Activated naive CD4-positive, alpha-beta T cell treated with anti-CD3 and anti-CD28 coated beads, Interleukin-2, amount 10 ng/mL, durations not matched to agents 7 days and 5 days (primary cell): ENCODE measurements at regions not wholly inside any gene's neighbourhood (a gene's known extent, or its start where the extent isn't known, plus 50 kb on each side); places are given as distances from the start of the nearest gene placed in this dataset.

Experiments
- CTCF ChIA-PET: fragments of 350-600 bp; sonication (Branson Sonifier 250); formaldehyde crosslinking; loops from one replicate; lab custom pipeline; 2021; ENCODE audit warnings: antibody characterized with exemption; lab: Charles Lee
- DNase-seq: peaks from one replicate; pipeline ENCODE4 v3.0.0-alpha.2; 2020
- H3K27ac Mint-ChIP-seq: one replicate; pipeline ENCODE4 v1.8.0; 2021; ENCODE audit warnings: mild to moderate bottlenecking, moderate library complexity, mixed read lengths
- H3K27me3 Mint-ChIP-seq: one replicate; pipeline ENCODE4 v1.8.0; 2021; ENCODE audit warnings: mild to moderate bottlenecking, mixed read lengths
- H3K36me3 Mint-ChIP-seq: one replicate; pipeline ENCODE4 v1.8.0; 2021; ENCODE audit warnings: mixed read lengths
- H3K4me1 Mint-ChIP-seq: one replicate; pipeline ENCODE4 v1.8.0; 2021; ENCODE audit warnings: mixed read lengths
- H3K4me3 Mint-ChIP-seq: one replicate; pipeline ENCODE4 v1.8.0; 2021; ENCODE audit warnings: mild to moderate bottlenecking, moderate library complexity, mixed read lengths
- H3K9me3 Mint-ChIP-seq: one replicate; pipeline ENCODE4 v1.8.0; 2021; ENCODE audit warnings: mixed read lengths

- no peak for DNase-seq
- H3K4me1 Mint-ChIP-seq: no peaks in the 10 kb centered on the region
- CTCF ChIA-PET: interaction anchor here (0.6 kb wide), 1 partner anchor 153 kb away, joined by 3 read pairs; no protein-coding TSS in a partner anchor
- H3K9me3 Mint-ChIP-seq: no peaks in the 10 kb centered on the region
- no peak overlapping the region for H3K4me3 Mint-ChIP-seq
- H3K27me3 Mint-ChIP-seq: no peaks in the 10 kb centered on the region
- no peaks in the 10 kb centered on the region for H3K36me3 Mint-ChIP-seq
- H3K27ac Mint-ChIP-seq: no peak overlapping the region
Measured at GRCh38 chr1:59233444-59233843, 63.5 kb upstream of the FGGY start.

DNA sequence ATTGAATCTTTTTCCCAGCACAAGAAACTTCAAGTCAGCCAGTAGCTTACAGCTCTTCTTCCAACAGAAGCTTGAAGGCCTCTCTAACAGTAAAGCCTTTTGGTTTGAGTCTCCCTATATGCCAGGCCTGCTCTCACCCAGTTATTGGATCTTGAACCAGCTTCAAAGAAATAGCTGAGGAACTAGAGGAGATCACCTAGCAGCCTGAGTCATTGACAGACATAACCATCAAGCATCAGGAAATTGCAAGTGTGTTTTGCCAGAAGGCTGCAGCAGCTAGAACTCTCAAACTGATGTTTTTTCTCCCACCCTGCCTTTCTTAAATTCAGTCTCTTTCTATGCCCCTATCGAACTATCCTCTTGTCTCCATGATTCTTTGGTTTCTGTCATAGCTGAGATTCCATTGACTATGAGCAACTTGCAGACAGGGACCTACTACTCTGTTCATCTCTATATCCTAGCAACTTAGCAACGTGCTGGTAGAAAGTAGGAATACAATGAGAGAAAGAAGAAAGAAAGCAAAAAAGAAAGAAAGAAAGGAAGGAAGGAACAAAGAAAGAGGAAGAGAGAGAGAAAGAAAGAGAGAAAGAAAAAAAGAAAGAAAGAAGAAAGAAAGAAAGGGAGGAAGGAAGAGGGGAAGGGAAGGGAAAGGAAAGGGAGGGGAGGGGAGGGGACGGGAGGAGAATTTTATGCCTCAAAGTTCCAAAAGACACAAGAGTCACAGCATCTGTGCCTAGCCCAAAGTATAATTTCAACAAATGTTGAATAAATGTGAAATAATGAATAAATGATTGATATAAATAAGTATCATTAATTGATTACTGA lies 60.0 kb upstream of the FGGY start:
- Mint-ChIP-seq H3K36me3 (no peaks in the 10 kb centered on the region), H3K9me3 (no peaks in the 10 kb centered on the region), H3K27ac (no peak overlapping the region), H3K4me1 (no peaks in the 10 kb centered on the region), H3K27me3 (no peaks in the 10 kb centered on the region), H3K4me3 (no peak overlapping the region)
- CTCF ChIA-PET: no interaction called here
- DNase-seq: no peak

DNA sequence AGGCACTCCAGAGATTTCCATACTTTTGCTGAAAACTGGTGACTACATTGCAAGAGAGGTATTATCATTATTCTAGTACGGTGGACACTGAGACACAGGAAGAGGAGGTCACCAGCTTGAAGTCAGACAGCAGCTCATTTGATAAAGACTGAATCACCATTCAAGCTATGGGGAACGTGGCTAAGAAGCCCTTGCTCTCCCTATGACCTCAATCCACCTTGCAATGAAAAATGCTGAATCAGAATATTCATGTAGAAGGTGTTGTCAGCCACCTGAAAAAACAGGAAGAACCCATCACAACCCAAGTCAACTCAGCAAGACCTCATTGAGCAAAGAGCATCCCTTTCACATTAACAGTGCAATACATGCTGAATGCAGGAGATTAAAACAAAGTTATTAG lies 59.0 kb upstream of the FGGY start:
- no peaks in the 10 kb centered on the region for H3K36me3 Mint-ChIP-seq

DNA sequence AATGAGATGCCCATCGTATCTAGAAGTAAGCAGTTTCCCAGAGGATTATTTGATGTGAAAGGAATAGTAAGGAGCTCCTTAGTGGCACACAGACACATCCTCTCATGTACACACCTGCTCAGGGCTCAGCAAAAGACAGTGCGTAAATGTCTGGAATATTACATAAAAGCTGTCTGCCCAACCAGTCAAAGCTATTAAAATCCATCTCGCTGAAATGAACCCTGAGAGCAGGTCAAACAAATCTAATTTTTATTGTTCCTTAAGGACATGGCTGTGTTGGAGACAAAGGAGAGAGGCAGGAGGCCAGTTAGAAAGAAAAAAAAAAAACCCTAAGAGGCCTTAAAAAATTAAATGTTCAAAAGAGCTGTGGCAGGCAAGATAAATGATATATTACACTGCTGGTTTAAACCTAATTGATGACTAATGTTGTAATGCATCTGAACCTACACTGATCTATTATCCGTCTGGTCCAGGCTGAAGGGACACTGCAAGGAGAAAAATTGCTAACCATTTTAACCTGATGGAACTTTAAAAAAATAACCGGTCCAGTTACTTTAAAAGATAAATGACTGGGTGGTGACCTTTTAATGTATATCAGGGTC lies 58.5 kb upstream of the FGGY start:
- no peaks in the 10 kb centered on the region for H3K9me3 Mint-ChIP-seq
- H3K27ac Mint-ChIP-seq: no peak overlapping the region
- no peak for DNase-seq
- CTCF ChIA-PET: no interaction called here
- H3K36me3 Mint-ChIP-seq: no peaks in the 10 kb centered on the region
- no peaks in the 10 kb centered on the region for H3K27me3 Mint-ChIP-seq
- no peak overlapping the region for H3K4me3 Mint-ChIP-seq
- no peaks in the 10 kb centered on the region for H3K4me1 Mint-ChIP-seq

More for the DNA sequence above, 59.0 kb upstream of the FGGY start:
- no peak for DNase-seq
- Mint-ChIP-seq H3K27me3 (no peaks in the 10 kb centered on the region), H3K27ac (no peak overlapping the region), H3K4me1 (no peaks in the 10 kb centered on the region), H3K9me3 (no peaks in the 10 kb centered on the region), H3K4me3 (no peak overlapping the region)
- CTCF ChIA-PET: no interaction called here

GRCh38 chr1:59238993-59239392 lies 57.9 kb upstream of the FGGY start:
- no peak for DNase-seq
- CTCF ChIA-PET: no interaction called here
- Mint-ChIP-seq H3K4me3 (no peak overlapping the region), H3K9me3 (no peaks in the 10 kb centered on the region), H3K4me1 (no peaks in the 10 kb centered on the region), H3K27ac (no peak overlapping the region), H3K27me3 (no peaks in the 10 kb centered on the region), H3K36me3 (no peaks in the 10 kb centered on the region)

- CTCF ChIA-PET: no interaction called here
- H3K27ac Mint-ChIP-seq: no peak overlapping the region
- DNase-seq: no peak
- H3K9me3 Mint-ChIP-seq: peaks cover 2% of the 10 kb centered on the region
- no peak overlapping the region for H3K4me3 Mint-ChIP-seq
- no peaks in the 10 kb centered on the region for H3K4me1 Mint-ChIP-seq
- no peaks in the 10 kb centered on the region for H3K27me3 Mint-ChIP-seq
- H3K36me3 Mint-ChIP-seq: no peaks in the 10 kb centered on the region
Measured at GRCh38 chr1:59241909-59242308, 55.0 kb upstream of the FGGY start.

- no peaks in the 10 kb centered on the region for H3K36me3 Mint-ChIP-seq
- CTCF ChIA-PET: no interaction called here
- H3K4me3 Mint-ChIP-seq: no peak overlapping the region
- no peaks in the 10 kb centered on the region for H3K4me1 Mint-ChIP-seq
- DNase-seq: no peak
- H3K27me3 Mint-ChIP-seq: no peaks in the 10 kb centered on the region
- H3K9me3 Mint-ChIP-seq: peaks cover 2% of the 10 kb centered on the region
- H3K27ac Mint-ChIP-seq: no peak overlapping the region
Measured at GRCh38 chr1:59242370-59242769, 54.5 kb upstream of the FGGY start.

DNA sequence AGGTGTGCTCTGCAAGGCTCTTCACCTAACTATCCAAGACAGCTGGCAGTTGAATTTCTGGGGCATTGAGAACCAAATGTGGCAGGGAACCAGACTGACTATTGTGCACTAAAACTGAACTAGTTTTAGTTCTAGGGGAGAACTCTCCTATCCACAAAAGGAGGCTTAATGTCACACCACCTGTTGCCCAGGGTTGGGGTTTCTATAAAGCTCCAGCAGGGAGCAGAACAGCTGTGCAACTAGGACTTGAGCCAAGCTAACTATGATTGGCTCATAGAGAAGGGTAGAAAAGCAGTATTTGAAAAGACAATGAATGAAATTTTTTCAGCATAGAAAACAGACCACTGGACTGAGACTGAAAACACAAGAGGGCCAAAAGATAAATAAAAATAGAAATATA lies 53.3 kb upstream of the FGGY start:
- Mint-ChIP-seq H3K27me3 (no peaks in the 10 kb centered on the region), H3K4me3 (no peak overlapping the region), H3K27ac (no peak overlapping the region), H3K36me3 (no peaks in the 10 kb centered on the region), H3K4me1 (no peaks in the 10 kb centered on the region), H3K9me3 (peaks cover 2% of the 10 kb centered on the region)
- CTCF ChIA-PET: no interaction called here
- no peak for DNase-seq

DNA sequence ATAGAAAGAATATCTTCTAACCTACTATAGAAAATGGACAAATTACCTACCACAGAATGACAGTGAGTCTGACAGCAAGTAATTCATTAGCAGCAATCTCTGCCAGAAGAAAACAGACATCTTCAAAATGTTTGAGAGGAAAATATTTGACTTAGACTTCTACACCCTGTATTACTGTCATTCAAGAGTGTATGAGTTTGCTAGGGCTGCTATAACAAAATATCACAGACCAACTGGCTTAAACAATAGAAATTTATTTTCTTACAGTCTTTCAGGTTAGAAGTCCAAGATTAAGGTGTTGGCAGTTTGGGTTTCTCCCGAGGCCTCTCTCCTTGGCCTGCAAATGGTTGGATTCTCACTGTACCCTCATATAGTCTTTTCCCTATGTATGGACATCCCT lies 52.9 kb upstream of the FGGY start:
- Mint-ChIP-seq H3K36me3 (no peaks in the 10 kb centered on the region), H3K4me3 (no peak overlapping the region), H3K27ac (no peak overlapping the region), H3K4me1 (no peaks in the 10 kb centered on the region), H3K27me3 (no peaks in the 10 kb centered on the region), H3K9me3 (peaks cover 2% of the 10 kb centered on the region)
- CTCF ChIA-PET: no interaction called here
- DNase-seq: no peak

DNA sequence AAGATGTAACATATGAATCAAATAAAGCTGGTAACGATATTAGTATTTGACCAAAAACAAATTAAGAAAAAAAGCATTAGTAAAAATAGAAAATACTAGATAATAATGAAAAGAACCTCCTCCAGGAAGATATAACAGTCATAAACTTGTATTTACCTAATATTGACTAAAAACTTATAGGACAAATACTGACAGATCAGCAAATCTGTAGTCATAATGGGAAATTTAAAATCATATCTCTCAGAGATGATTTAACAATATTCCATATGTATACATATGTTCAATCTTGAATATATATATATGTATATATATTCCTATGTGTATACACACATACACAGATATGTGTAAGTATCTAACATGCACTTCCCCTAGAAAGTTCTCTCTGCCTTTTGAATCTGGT lies 52.0 kb upstream of the FGGY start:
- no peak overlapping the region for H3K27ac Mint-ChIP-seq
- CTCF ChIA-PET: interaction anchor here (1.3 to 1.4 kb wide), 2 partner anchors 45 to 454 kb away, joined by 3 read pairs; no protein-coding TSS in a partner anchor

More for the DNA sequence above, 52.0 kb upstream of the FGGY start:
- Mint-ChIP-seq H3K4me1 (no peaks in the 10 kb centered on the region), H3K36me3 (no peaks in the 10 kb centered on the region), H3K4me3 (no peak overlapping the region), H3K27me3 (no peaks in the 10 kb centered on the region), H3K9me3 (peaks cover 2% of the 10 kb centered on the region)
- DNase-seq: no peak
